Epithelial cell of esophagus (primary cell): ENCODE measurements at regions not wholly inside any gene's neighbourhood (a gene's known extent, or its start where the extent isn't known, plus 50 kb on each side); places are given as distances from the start of the nearest gene placed in this dataset.

ENCODE experiments used
- DNase-seq: peaks from one replicate; pipeline ENCODE4 v3.0.0; 2010; ENCODE audit warnings: low read depth
- H3K4me3 ChIP-seq: 2 replicates; pipeline ENCODE4 v1.5.1; 2011; ENCODE audit warnings: mild to moderate bottlenecking, low read length, control low read depth
- CTCF ChIP-seq: IDR thresholded peaks from 2 replicates; pipeline ENCODE4 v1.5.1; 2011; ENCODE audit warnings: low read depth, mild to moderate bottlenecking, low read length, control low read depth, inconsistent platforms; ENCODE audit not compliant: insufficient read depth; ENCODE audit errors: missing control alignments

GRCh38 chr6:113526553-113526952 lies 330.6 kb upstream of the MARCKS start:
- DNase-seq: peak; percentile 98

DNA sequence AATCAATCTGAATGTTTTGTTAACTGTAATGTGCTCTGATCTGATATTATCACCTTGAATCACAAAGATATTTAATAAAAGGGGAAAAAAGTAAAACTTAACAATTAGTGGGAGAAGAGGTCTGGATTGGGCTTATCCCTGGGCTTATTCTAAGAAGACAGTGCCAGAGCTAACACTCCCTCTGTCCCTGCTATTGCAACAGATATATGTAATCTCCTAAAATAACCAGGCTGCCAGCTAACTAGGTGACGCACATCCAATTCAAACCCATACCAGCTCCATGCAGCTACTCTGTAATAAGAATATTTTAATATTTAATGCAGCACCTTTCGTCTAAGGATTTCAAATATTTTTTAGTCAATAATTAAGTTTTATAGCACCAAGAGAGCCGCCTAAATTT lies 330.1 kb upstream of the MARCKS start:
- H3K4me3 ChIP-seq: no peak overlapping the region
- peak; percentile 39 for DNase-seq
- no peak for TF ChIP-seq CTCF

More at GRCh38 chr6:113526553-113526952, 330.6 kb upstream of the MARCKS start:
- no peak for TF ChIP-seq CTCF
- no peak overlapping the region for H3K4me3 ChIP-seq

GRCh38 chr6:113528111-113528510 lies 329.0 kb upstream of the MARCKS start:
- no peak for DNase-seq
- TF ChIP-seq CTCF: no peak
- no peak overlapping the region for H3K4me3 ChIP-seq

DNA sequence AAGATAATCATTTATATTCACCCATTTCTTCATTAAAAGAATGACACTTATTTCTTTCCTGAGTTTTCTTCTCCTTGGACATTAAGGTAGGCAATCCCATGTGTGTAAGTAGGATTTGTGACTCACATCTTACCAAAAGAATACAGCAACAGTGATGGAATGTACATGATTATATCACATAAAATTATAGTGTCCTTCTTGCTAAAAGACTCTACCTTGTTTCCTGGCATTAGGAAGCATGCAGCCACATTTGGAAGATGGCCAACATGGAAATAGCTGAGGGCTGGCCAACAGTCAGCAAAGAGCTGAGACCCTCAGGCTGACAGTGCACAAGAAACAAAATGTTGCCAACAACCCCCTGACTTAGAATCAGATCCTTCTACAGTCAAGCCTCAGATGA lies 327.9 kb upstream of the MARCKS start:
- DNase-seq: peak; percentile 59

DNA sequence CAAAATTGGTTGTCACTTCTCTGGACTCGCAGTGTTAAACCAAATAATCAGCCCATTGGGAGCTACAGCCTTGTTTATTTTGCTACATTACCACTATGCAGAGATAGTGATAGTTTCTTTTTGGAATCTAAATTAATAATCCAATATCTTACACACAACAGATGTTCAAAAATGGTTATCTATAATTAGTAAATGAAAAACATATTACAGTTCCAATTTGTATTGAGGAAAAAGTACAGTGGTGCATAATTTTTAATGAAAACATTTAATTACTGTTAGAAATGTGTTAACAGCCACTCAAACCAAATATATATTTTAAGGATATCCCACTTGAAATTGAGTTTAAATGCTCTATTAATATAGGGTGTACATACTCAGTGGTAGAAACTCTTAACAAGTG lies 327.3 kb upstream of the MARCKS start:
- no peak for DNase-seq
- H3K4me3 ChIP-seq: no peak overlapping the region
- no peak for TF ChIP-seq CTCF

More for the DNA sequence above, 327.9 kb upstream of the MARCKS start:
- H3K4me3 ChIP-seq: no peak overlapping the region
- no peak for TF ChIP-seq CTCF

GRCh38 chr6:113530769-113531168 lies 326.4 kb upstream of the MARCKS start:
- no peak for TF ChIP-seq CTCF
- DNase-seq: peak; percentile 92

DNA sequence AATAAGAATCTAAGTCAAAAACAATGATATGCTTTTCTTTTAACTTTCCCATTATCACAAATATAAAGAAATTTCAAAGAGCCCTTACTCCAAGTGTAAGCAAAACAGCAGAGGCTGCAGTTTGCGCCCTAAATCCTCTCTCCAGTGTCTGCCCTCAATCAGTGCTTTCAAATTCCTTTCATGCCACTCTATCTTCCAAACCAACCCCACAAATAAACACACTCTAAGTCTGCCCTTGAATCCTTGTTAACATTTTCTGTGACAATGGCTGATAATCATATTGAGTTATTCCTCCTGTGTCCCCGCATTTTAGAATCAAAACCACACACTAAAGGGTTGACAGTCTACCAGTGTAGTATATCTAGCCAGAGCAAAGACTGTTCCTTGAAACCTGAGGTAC lies 317.9 kb upstream of the MARCKS start:
- DNase-seq: no peak

More at GRCh38 chr6:113530769-113531168, 326.4 kb upstream of the MARCKS start:
- H3K4me3 ChIP-seq: no peak overlapping the region

More for the DNA sequence above, 317.9 kb upstream of the MARCKS start:
- H3K4me3 ChIP-seq: no peak overlapping the region
- no peak for TF ChIP-seq CTCF
